Activated T-cell treated with anti-CD3 and anti-CD28 coated beads, Interleukin-2, amount 50 U/mL, for 4 hours (primary cell): ENCODE measurements at regions not wholly inside any gene's neighbourhood (a gene's known extent, or its start where the extent isn't known, plus 50 kb on each side); places are given as distances from the start of the nearest gene placed in this dataset.

Source experiments
- ATAC-seq, 2 donors: fragments of 200-7000 bp; cut with Tn5 transposase; one replicate each; pipeline ENCODE4 v1.10.0; 2021
- DNase-seq: peaks from one replicate; pipeline ENCODE4 v3.0.0-alpha.2; 2020
- H3K27me3 Mint-ChIP-seq: one replicate; pipeline ENCODE4 v1.8.0; 2021; ENCODE audit warnings: low read depth, mixed read lengths
- H3K36me3 Mint-ChIP-seq: one replicate; pipeline ENCODE4 v1.8.0; 2022; ENCODE audit warnings: mixed read lengths; ENCODE audit not compliant: insufficient read depth
- H3K4me1 Mint-ChIP-seq: one replicate; pipeline ENCODE4 v1.8.0; 2021; ENCODE audit warnings: low read depth, mixed read lengths
- H3K4me3 Mint-ChIP-seq: one replicate; pipeline ENCODE4 v1.8.0; 2021; ENCODE audit warnings: mild to moderate bottlenecking, moderate library complexity, mixed read lengths
- H3K9me3 Mint-ChIP-seq: one replicate; pipeline ENCODE4 v1.8.0; 2021; ENCODE audit warnings: mixed read lengths

DNA sequence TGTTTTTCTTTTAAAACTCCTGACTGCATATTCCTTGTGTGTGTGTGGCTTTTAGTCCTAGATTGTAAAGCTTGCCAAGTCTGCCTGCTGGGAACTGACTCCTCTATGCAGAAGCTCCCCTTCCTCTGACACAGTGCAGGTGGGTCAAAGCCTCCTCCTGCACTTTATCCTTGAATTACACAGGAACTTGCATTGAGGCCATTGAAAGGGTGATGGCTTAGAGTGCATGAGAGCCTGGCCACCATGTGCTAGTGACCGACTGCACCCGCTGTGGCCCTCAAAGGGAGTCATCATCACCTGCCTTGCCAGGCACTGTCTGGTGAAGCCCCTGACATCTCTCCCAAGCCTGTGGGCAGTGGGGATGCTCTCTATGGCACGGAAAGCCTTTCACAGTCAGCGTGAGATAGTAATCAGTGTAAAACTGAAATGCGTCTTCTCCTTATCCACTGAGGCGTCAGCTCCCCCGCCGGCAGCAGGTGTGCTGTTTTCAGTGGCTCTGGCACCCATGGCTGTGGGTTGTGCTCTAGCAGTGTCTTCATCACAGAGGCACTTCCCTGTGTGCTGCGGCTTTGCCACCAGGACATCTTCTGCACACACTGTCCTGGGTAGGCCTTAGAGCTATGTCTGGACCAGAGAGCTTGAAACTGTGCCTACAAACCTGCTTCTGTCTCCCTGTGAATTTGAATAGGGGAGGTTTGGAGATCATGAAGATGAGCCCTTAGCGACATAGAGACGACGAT is 87.9 kb downstream of the THBS2 start:
- H3K9me3 Mint-ChIP-seq, result no peaks in the 10 kb centered on the region
- peaks cover 4% of the 10 kb centered on the region for H3K27me3 Mint-ChIP-seq
- DNase-seq, result no peak
- no peak overlapping the region for H3K4me3 Mint-ChIP-seq
- ATAC-seq, result no peak
- H3K36me3 Mint-ChIP-seq, result no peaks in the 10 kb centered on the region
- no peaks in the 10 kb centered on the region for H3K4me1 Mint-ChIP-seq

- Mint-ChIP-seq H3K27me3 (peaks cover 4% of the 10 kb centered on the region), H3K9me3 (no peaks in the 10 kb centered on the region), H3K4me1 (no peaks in the 10 kb centered on the region), H3K36me3 (no peaks in the 10 kb centered on the region), H3K4me3 (no peak overlapping the region)
- DNase-seq (no peak), ATAC-seq (no peak)
These were observed 88.7 kb downstream of the THBS2 start for GRCh38 chr6:169164986-169165385.

DNA sequence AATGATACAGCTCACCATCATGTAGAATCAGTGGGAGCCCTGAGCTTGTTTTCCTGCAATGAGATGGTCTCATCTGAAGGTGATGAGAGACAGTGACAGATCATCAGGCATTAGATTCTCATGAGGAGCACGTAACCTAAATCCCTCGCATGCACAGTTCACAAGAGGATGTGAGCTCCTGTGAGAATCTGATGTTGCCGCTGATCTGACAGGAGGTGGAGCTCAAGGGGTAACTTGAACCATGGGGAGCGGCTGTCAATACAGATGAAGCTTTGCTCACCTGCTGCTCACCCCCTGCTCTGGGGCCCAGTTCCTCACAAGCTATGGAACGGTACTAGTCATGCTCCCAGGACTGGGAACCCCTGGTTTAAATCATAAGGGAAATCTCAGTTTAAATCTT is 89.2 kb downstream of the THBS2 start:
- no peaks in the 10 kb centered on the region for H3K9me3 Mint-ChIP-seq
- no peak overlapping the region for H3K4me3 Mint-ChIP-seq
- no peaks in the 10 kb centered on the region for H3K4me1 Mint-ChIP-seq
- ATAC-seq (no peak), DNase-seq (no peak)
- H3K36me3 Mint-ChIP-seq, result no peaks in the 10 kb centered on the region
- peaks cover 4% of the 10 kb centered on the region for H3K27me3 Mint-ChIP-seq

GRCh38 chr6:169163411-169163901 is 90.2 kb downstream of the THBS2 start:
- no peak for DNase-seq
- peak in 1 of 2 donors; percentile 7 for ATAC-seq
- Mint-ChIP-seq H3K4me3 (no peak overlapping the region), H3K4me1 (no peaks in the 10 kb centered on the region), H3K27me3 (no peaks in the 10 kb centered on the region), H3K9me3 (no peaks in the 10 kb centered on the region), H3K36me3 (no peaks in the 10 kb centered on the region)

GRCh38 chr6:169162752-169163407 is 90.8 kb downstream of the THBS2 start:
- no peak overlapping the region for H3K4me3 Mint-ChIP-seq
- H3K36me3 Mint-ChIP-seq, result no peaks in the 10 kb centered on the region
- DNase-seq (no peak), ATAC-seq (peak; percentile 41 to 61)
- H3K9me3 Mint-ChIP-seq, result no peaks in the 10 kb centered on the region
- no peaks in the 10 kb centered on the region for H3K27me3 Mint-ChIP-seq
- no peaks in the 10 kb centered on the region for H3K4me1 Mint-ChIP-seq

- ATAC-seq (no peak), DNase-seq (no peak)
- no peaks in the 10 kb centered on the region for H3K27me3 Mint-ChIP-seq
- H3K36me3 Mint-ChIP-seq, result no peaks in the 10 kb centered on the region
- no peak overlapping the region for H3K4me3 Mint-ChIP-seq
- no peaks in the 10 kb centered on the region for H3K4me1 Mint-ChIP-seq
- no peaks in the 10 kb centered on the region for H3K9me3 Mint-ChIP-seq
These were observed 91.4 kb downstream of the THBS2 start for GRCh38 chr6:169162249-169162648.

- DNase-seq, result no peak
- Mint-ChIP-seq H3K9me3 (no peaks in the 10 kb centered on the region), H3K36me3 (no peaks in the 10 kb centered on the region), H3K4me1 (no peaks in the 10 kb centered on the region), H3K27me3 (no peaks in the 10 kb centered on the region), H3K4me3 (no peak overlapping the region)
- no peak for ATAC-seq
These were observed 92.0 kb downstream of the THBS2 start for GRCh38 chr6:169161572-169162167.

DNA sequence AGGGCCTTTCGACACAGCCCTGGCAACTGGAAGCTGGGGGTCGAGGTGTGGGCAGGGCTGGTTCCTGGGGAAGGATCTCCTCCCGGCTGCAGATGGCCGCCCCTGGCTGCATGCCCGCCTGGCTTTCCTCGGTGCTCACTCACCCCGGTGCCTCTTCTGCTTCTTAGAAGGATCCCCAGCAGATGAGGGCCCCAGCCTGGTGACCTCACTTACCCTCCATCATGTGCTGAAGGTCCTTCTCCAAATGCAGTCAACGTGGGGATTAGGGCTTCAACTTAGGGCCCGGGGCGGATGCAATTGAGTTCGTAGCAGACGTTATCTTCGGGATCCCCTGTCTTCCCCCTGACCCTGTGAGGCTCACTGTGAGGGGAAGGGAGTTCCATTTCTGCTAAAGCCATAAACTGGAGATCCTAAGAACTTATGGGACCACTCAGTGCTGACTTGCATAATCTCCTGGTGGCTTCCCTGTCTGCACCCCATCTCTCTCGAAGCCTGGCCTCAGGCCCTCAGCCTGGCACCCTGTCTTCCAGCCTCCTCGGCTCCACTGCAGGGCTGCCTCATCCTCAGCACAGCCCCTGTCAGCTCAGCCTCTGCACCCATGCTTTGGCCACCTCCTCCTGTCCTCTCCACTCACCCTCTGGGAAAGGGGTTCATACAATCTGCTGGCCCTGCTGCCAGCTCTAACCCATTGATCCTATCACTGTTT is 92.6 kb downstream of the THBS2 start:
- DNase-seq, result no peak
- no peak overlapping the region for H3K4me3 Mint-ChIP-seq
- no peaks in the 10 kb centered on the region for H3K36me3 Mint-ChIP-seq
- no peak for ATAC-seq
- H3K27me3 Mint-ChIP-seq, result peaks cover 3% of the 10 kb centered on the region
- H3K9me3 Mint-ChIP-seq, result no peaks in the 10 kb centered on the region
- H3K4me1 Mint-ChIP-seq, result no peaks in the 10 kb centered on the region

DNA sequence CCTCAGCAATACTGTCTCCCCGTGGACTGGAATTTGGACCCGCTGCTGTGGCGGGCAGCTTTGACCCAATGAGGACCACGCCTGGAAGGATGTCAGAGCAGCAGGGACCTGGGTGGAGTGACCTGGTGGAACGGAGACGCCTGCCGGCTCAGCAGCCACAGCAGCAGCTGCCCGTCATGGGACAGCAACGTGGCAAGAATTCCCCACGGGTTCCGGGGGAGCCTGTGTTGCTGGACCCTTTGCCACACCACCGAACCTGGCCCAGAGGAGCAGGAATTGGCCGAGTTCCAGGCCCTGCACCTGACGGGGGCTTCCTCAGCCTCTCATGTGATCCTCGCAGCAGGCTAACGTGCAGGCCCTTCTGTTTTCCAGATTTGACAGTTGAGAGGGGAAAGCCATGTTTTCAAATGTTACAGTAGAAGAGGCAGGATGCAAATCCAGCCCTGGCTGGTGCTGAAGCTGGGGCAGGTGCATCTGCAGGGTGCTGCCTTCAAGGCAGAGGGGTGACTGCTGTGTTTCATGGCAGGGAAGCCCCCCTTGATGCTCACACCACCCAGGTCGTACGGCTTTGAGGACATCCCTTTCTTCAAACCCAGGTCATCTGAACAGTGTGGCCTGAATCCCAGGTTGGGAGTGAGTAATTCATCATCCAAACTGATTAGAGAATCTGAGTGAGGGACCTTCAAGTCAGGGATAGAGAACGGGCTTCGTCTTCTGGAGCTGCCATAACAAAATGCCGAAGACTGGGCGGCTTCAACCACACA is 93.4 kb downstream of the THBS2 start:
- H3K4me3 Mint-ChIP-seq, result no peak overlapping the region
- H3K27me3 Mint-ChIP-seq, result peaks cover 10% of the 10 kb centered on the region
- no peaks in the 10 kb centered on the region for H3K9me3 Mint-ChIP-seq
- DNase-seq (no peak), ATAC-seq (no peak)
- no peaks in the 10 kb centered on the region for H3K36me3 Mint-ChIP-seq
- no peaks in the 10 kb centered on the region for H3K4me1 Mint-ChIP-seq

DNA sequence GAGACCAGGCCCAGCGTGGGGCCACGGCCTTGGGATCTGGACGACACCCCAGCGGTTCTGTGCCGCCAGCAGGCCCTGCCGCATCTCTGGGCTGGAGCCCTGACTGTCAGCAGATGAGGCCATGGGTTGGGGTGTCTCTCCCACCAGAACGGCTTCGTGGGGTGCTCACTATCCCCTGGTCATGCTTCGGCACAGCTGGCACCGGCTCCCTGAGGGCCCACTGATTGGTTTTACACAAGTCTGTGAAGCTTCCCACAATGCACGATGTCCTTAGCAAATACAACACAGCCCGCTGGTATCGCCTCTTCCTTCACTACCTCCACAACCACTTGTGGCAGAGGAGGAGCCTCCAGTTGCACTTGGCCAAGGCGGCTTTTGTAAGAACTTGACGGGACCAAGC is 94.3 kb downstream of the THBS2 start:
- Mint-ChIP-seq H3K27me3 (peaks cover 11% of the 10 kb centered on the region), H3K4me1 (no peaks in the 10 kb centered on the region), H3K36me3 (no peaks in the 10 kb centered on the region), H3K9me3 (no peaks in the 10 kb centered on the region), H3K4me3 (no peak overlapping the region)
- ATAC-seq (no peak), DNase-seq (no peak)

DNA sequence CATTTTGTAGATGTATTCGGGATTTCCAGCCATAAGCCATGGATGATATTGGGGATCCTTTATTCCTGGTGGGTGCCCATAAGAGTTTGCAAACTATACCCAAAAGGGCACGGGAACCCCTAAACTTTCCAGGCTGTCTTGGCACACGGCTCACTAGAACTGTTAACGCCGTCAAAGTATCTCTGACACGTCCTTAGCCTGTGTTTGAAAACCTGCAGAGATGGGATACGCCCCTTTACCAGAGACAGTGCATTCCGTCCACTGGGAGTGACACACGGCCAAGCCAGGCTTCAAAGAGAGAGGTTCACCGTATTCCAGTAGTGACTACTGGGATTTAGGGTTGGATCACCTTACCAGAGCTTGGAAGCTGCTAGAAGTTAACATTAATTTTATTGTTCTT is 95.0 kb downstream of the THBS2 start:
- H3K27me3 Mint-ChIP-seq, result peaks cover 11% of the 10 kb centered on the region
- no peaks in the 10 kb centered on the region for H3K36me3 Mint-ChIP-seq
- H3K4me3 Mint-ChIP-seq, result no peak overlapping the region
- no peaks in the 10 kb centered on the region for H3K9me3 Mint-ChIP-seq
- no peak for ATAC-seq
- no peaks in the 10 kb centered on the region for H3K4me1 Mint-ChIP-seq
- DNase-seq, result no peak

DNA sequence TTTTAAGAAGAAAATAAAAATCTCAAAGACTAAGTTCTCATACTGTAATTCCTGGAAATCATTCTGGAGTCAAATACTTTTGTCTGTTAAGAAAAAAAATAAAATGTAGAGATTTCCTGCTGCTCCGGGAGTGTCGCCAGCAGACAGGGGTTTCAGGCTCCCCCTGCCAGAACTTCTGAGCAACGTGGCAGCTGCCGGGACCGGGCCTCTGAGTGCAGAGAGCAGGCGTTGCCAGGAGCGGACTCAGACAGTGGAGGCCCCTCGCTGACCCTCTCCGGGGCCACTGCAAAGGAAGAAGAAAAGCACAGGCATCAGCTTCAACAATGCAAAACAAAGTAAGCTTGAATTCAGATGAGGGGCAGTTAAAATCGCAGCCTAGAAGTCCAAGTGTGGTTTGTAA is 95.5 kb downstream of the THBS2 start:
- peaks cover 11% of the 10 kb centered on the region for H3K27me3 Mint-ChIP-seq
- no peaks in the 10 kb centered on the region for H3K9me3 Mint-ChIP-seq
- ATAC-seq (no peak), DNase-seq (no peak)
- H3K4me3 Mint-ChIP-seq, result no peak overlapping the region
- H3K4me1 Mint-ChIP-seq, result no peaks in the 10 kb centered on the region
- H3K36me3 Mint-ChIP-seq, result no peaks in the 10 kb centered on the region

DNA sequence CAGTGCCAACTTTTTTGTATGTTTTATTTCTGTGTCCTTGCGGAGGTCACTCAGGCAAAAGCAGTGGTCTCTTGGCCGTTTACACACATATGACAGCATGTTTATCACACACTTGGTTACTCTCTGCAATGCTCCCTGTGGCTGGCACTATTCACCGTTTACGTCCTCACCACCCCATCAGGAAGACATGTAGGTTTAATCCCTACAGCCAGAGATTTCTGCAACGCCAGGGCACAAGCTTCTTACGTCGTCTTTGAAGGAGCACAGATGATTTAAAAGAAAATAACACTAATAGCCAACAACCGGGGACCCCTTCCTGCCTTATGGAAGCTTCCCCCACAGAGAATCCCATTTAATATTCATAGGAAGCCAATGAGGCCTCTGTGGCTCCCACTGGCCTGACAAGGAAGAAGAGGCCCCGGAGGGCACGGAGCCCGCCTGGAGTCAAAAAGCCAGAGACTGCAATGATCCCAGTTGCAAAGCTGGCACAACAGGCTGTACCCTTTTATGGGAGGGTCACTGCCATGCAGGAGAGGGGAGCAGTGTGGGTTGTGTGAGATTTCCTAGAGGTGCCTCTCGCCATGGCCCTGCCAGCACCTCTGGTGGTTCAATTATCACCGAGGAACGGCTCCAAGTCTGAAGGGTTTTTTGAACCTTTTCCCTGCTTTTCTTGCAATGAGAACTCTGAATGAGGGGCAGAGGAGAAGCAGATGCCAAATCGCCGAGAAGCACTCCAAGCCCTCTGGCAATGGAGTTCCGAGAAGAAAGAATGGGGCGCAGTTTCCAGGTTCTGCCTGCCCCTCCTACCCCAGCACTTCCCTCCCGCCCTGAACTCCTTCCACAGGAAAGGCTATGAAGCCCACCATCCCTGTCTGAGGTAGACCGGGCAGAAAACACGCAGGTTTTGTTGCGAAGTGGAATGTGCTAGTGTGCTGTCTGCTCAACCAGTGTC is 96.2 kb downstream of the THBS2 start:
- Mint-ChIP-seq H3K27me3 (peaks cover 11% of the 10 kb centered on the region), H3K4me1 (no peaks in the 10 kb centered on the region), H3K9me3 (no peaks in the 10 kb centered on the region), H3K36me3 (no peaks in the 10 kb centered on the region), H3K4me3 (no peak overlapping the region)
- DNase-seq, result no peak
- no peak for ATAC-seq
